Activated CD4-positive, alpha-beta T cell treated with anti-CD3 and anti-CD28 coated beads, Interleukin-2, Interleukin-6, amounts not matched to agents 100 ng/mL and 50 ng/mL, durations not matched to agents 16 hours and 8 hours (primary cell): ENCODE measurements at regions not wholly inside any gene's neighbourhood (a gene's known extent, or its start where the extent isn't known, plus 50 kb on each side); places are given as distances from the start of the nearest gene placed in this dataset.

Experiments
- DNase-seq: peaks from one replicate; pipeline ENCODE4 v3.0.0-alpha.2; 2020

DNA sequence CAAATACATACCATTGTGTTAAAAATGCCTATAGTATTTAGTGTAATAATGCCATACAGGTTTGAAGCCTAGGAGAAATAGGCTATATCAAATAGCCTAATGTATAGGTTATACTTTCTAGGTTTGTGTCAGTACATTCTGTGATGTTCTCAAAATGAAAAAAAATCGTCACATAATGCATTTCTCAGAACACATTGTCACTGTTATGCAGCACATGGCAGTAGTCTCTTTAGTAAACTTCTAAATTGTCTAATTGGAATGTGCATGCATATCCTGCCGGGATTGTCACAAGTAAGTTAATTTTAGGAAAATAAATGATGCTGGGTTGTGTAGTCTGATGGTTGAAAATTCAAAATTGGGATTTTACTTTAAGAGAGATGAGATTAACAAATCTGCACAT, 920.1 kb upstream of the CNTN5 start:
- no peak for DNase-seq

GRCh38 chr11:98101329-98101728, 919.4 kb upstream of the CNTN5 start:
- no peak for DNase-seq

DNA sequence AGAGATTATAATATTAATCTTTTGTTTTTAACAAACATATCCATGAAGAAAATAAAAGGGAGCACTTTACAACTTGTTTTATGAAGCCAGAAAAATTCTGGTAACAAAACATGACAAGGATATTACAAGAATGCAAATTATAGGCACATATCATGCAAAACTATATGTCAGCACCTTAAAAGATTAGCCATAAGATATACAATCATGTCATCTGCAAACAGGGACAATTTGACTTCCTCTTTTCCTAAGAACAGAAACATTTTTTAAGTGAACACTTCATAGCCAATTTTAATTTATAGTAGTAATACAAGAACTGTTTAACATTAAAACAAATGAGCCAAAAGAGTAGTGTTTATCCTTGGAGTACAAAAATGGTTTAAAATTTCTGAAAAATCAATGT, 916.5 kb upstream of the CNTN5 start:
- no peak for DNase-seq

- no peak for DNase-seq
Measured at GRCh38 chr11:98107736-98108135, 913.0 kb upstream of the CNTN5 start.

DNA sequence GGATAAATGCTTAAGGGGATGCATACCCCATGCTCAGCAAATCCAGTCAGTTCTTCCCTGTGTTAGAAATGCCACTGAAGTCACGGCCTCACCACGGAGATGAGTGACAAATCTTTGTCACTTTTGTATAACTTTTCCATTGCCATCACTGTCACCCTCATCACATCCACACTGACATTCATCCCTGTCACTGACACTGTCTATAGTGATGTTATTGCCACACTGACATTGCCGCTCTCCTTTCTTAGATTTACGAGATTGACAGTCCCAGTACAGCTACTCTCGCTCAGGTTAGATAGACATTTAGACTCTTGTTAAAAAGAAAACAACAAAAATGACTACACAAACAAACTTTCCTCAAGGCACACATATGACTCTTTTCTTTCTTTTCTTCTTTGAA, 910.7 kb upstream of the CNTN5 start:
- DNase-seq: no peak

- no peak for DNase-seq
Measured at GRCh38 chr11:98115873-98116272, 904.9 kb upstream of the CNTN5 start.

- DNase-seq: no peak
Measured at GRCh38 chr11:98130117-98130625, 890.6 kb upstream of the CNTN5 start.

DNA sequence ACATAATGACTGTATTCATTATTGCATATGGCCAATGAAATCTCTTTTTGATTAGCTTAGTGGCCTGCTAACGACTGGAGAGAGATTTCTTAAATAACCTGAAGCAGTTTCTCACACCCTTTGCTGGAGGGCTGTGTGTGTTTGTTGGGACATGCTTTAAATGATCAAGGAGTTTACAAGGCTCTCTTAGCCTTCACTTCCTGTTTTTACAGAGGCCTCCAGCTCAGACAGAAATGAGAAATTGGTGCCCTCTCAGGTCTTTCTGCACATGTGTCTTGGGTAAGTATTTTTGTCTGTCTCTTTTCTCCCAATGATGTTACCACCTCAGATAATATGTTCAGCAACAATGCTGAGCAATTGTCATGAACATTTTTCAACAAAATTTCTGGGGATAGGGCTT, 884.4 kb upstream of the CNTN5 start:
- no peak for DNase-seq

DNA sequence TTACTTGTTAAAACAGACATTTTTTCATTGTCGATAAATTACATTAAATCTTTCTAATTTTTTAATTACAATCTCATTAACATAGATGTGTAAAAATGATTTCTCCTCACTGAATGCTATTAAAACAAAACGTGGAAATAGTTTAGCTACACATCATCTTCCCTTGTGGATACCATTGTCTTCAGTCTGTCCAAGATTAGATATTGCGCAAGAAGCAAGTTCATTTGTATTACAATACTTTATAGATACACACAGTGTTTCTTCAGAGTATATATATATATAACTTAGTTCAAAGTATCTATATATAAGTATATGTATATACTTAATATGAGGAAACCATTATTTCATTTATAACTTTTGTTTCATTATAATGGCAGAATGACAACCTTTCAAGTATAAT, 883.3 kb upstream of the CNTN5 start:
- no peak for DNase-seq

DNA sequence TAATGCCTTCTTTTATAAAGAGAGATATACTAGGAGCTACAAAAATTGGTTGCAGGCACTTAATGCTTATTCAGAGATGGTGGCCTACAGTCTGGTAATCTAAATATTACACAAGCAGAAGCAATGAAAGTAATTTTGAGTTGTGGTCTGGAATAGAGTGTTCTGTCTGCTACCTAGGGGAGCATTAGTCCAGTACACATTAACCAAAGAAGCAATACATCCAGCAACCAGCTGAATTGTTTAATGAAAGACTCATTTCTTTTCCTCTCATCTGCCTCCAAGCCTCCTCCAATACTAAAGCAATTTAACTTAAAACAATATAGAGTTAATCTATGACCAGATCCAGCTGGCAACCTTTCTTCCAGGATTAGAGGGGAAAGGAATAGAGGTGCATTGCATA, 877.1 kb upstream of the CNTN5 start:
- no peak for DNase-seq

GRCh38 chr11:98153752-98154151, 867.0 kb upstream of the CNTN5 start:
- no peak for DNase-seq

GRCh38 chr11:98155696-98156095, 865.1 kb upstream of the CNTN5 start:
- DNase-seq: no peak

DNA sequence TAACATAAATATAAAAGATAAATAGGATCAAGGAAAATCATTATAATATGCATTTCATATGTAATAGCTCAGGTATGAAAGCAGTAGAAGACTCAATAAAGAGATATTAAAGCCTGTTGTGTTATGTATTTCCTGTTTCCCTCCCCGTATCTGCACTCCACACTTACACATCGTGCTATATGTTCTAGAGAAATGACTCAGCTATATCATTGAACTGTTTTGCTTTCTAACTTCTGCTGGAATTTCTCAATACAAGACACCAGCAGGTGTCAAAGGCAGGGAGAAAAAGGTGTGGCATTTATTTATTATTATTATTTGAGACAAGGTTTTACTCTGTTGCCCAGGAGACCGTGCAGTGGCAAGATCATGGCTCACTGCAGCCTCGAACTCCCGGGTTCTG, 842.8 kb upstream of the CNTN5 start:
- no peak for DNase-seq

DNA sequence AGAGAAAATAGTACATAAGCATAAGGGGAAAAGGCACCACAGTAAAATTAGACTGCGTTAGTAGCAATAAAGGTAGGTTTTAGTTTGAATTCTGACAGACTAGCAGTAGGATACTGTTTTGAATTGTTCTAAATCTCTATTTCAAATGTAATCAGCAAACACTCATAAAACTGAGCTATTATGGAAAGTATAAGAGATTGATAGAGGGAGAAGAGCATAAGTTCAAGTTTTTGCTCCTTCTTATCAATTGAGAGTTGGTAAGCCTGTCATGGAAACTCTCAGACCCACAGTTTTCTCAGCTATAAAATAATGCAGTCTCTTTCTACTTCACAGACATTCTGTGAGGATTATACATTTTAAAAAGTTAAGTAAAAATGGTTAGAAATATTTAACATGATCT, 840.2 kb upstream of the CNTN5 start:
- DNase-seq: no peak

- no peak for DNase-seq
Measured at GRCh38 chr11:98180921-98181320, 839.8 kb upstream of the CNTN5 start.

DNA sequence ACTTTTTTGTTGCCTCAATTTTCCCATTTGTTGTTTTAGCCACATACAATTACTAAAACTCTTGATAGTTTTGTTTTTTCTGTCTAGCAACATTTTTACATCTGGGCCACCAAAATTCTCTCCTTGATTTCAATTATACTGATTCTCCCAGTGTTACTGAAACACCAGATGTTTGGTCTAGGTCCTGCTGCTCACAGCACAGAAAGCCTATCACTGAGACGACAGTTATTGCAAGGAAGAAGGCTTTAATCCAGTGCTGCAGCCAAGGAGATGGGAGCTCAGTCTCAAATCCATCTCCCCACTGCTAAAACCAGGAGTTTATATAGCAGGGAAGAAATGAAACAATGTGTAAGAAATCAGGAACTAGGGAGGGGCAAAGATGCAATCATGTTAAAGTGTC, 837.7 kb upstream of the CNTN5 start:
- no peak for DNase-seq

GRCh38 chr11:98185245-98185644, 835.5 kb upstream of the CNTN5 start:
- no peak for DNase-seq

DNA sequence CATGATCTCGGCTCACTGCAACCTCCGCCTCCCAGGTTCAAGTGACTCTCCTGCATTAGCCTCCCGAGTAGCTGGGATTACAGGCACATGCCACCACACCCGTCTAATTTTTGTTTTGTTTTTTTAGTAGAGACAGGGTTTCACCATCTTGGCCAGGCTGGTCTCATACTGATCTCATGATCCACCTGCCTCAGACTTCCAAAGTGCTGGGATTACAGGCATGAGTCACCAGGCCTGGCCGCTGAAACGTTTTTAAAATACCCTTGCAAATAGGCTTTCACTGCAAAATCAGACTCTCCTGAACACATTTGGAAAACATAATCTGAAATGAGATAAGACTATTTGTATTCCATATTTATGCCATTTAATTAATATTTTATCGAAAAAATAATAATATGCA, 826.1 kb upstream of the CNTN5 start:
- DNase-seq: no peak

GRCh38 chr11:98195300-98195699, 825.4 kb upstream of the CNTN5 start:
- DNase-seq: no peak

- DNase-seq: no peak
Measured at GRCh38 chr11:98207086-98207485, 813.7 kb upstream of the CNTN5 start.

GRCh38 chr11:98227278-98227677, 793.5 kb upstream of the CNTN5 start:
- no peak for DNase-seq

- DNase-seq: no peak
Measured at GRCh38 chr11:98230678-98231077, 790.1 kb upstream of the CNTN5 start.

DNA sequence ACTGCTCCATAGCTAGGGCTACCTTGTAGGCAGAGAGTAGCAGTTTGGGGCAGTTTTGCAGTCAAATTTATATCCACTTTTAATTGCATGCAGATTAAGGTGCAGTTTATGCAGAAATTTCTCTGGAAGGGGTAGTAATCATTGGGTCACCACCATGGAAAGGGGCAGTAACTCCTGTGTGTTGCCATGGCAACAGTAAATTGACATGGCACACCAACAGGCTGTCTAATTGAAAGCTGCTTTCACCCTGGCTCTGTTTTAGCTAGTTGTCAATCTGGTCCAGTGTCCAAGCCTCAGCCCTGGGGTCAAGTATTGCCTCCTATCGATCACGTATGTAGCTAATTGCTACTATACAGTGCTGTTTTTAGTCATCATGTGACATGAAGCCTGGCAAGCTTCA, 786.1 kb upstream of the CNTN5 start:
- DNase-seq: no peak

- DNase-seq: no peak
Measured at GRCh38 chr11:98243897-98244296, 776.9 kb upstream of the CNTN5 start.

GRCh38 chr11:98260983-98261382, 759.8 kb upstream of the CNTN5 start:
- no peak for DNase-seq
